Neural cell (in vitro differentiated cells): ENCODE measurements at regions not wholly inside any gene's neighbourhood (a gene's known extent, or its start where the extent isn't known, plus 50 kb on each side); places are given as distances from the start of the nearest gene placed in this dataset.

Experiments used
- POLR2AphosphoS5 ChIP-seq: IDR thresholded peaks from 2 replicates; pipeline ENCODE4 v1.6.1; 2012
- SMC3 ChIP-seq: fragments of 450-650 bp; conservative IDR thresholded peaks from 2 replicates; pipeline ENCODE4 v1.6.1; 2014; ENCODE audit warnings: antibody characterized with exemption, mild to moderate bottlenecking, moderate library complexity; ENCODE audit not compliant: poor library complexity
- TAF1 ChIP-seq: IDR thresholded peaks from 2 replicates; pipeline ENCODE4 v1.6.1; 2012; ENCODE audit warnings: low read depth
- TF ChIP-seq, protein P1 (sequence below): fragments of 450-650 bp; IDR thresholded peaks from 2 replicates; pipeline ENCODE4 v1.5.1; 2014; ENCODE audit warnings: antibody characterized with exemption, mild to moderate bottlenecking, moderate library complexity; ENCODE audit not compliant: poor library complexity, severe bottlenecking

GRCh38 chr16:9401173-9401572 lies 309.7 kb downstream of the HAPSTR1 start:
- TF ChIP-seq, protein P1, sequence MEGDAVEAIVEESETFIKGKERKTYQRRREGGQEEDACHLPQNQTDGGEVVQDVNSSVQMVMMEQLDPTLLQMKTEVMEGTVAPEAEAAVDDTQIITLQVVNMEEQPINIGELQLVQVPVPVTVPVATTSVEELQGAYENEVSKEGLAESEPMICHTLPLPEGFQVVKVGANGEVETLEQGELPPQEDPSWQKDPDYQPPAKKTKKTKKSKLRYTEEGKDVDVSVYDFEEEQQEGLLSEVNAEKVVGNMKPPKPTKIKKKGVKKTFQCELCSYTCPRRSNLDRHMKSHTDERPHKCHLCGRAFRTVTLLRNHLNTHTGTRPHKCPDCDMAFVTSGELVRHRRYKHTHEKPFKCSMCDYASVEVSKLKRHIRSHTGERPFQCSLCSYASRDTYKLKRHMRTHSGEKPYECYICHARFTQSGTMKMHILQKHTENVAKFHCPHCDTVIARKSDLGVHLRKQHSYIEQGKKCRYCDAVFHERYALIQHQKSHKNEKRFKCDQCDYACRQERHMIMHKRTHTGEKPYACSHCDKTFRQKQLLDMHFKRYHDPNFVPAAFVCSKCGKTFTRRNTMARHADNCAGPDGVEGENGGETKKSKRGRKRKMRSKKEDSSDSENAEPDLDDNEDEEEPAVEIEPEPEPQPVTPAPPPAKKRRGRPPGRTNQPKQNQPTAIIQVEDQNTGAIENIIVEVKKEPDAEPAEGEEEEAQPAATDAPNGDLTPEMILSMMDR = no peak
- TF ChIP-seq SMC3 = no peak
- TF ChIP-seq TAF1 = no peak
- no peak for TF ChIP-seq POLR2AphosphoS5
